ENCODE measurements at regions not wholly inside any gene's neighbourhood (a gene's known extent, or its start where the extent isn't known, plus 50 kb on each side); places are given as distances from the start of the nearest gene placed in this dataset.
A peak's percentile ranks its signal among the peaks of the same experiment; 100 is the strongest.

DNA sequence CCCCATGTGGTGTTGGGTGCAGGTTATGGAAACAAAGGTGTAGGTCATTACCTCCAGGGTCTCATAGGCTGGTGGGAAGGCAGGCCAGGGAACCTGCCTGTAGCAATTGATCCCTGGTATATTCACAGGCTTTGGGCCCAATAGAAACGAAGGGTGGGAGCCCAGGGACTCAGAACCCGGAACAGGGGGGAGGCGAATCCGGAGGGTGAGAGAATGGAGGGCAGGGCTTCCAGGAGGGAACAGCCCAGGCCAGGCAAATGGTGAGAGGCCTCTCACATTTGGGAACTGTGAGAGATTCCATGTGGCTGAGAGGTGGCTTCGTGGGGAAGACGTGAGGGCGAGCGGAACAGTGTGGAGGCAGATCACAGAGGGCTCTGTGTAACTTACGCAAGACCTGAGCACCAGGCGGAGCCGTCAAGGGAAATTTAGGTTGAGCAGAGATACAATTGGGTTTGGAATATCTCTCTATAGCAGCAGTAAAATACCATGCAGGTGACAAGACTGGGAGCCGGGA lies 267.1 kb downstream of the ERMARD start:
- Histone ChIP-seq H3K27ac (ENCODE audit: low read depth in 1 of 2, low read length in 2 of 2) (peak overlapping the region; percentile 27 to 45), H3K4me1 (ENCODE audit: control insufficient read depth in 1 of 2, insufficient read depth in 2 of 2, low read length in 2 of 2) (peaks cover 18 to 25% of the 10 kb centered on the region in 2 donors), H3K4me3 (replicated peaks in 1 of 3; ENCODE audit: low read depth in 2 of 3, low read length in 3 of 3) (no peak overlapping the region), H3K27me3 (ENCODE audit: control insufficient read depth in 2 of 2, insufficient read depth in 2 of 2, low read length in 2 of 2) (peaks cover 7 to 16% of the 10 kb centered on the region in 2 donors), H3K4me2 (replicated peaks; ENCODE audit: extremely low read depth, low read length, poor library complexity, severe bottlenecking) (no peak overlapping the region), H3K9me3 (replicated peaks in 1 of 2; ENCODE audit: control insufficient read depth in 1 of 2, insufficient read depth in 1 of 2, low read length in 2 of 2) (peaks cover 0 to 4% of the 10 kb centered on the region in 2 donors), H4K20me1 (ENCODE audit: insufficient read depth, low read length) (no peaks in the 10 kb centered on the region), H3K9ac (ENCODE audit: insufficient read depth, low read length, poor library complexity, severe bottlenecking) (no peak overlapping the region), H3K36me3 (replicated peaks in 1 of 2; ENCODE audit: control insufficient read depth in 1 of 2, insufficient read depth in 2 of 2, low read length in 2 of 2) (no peaks in the 10 kb centered on the region), H3K79me2 (ENCODE audit: insufficient read depth, low read length) (no peaks in the 10 kb centered on the region), H2AFZ (ENCODE audit: insufficient read depth, low read depth, low read length, poor library complexity, severe bottlenecking) (no peak overlapping the region)
- Mint-ChIP-seq H3K9me3 (peaks cover 0 to 2% (median 0%) of the 10 kb centered on the region in 7 donors), H3K27ac (peak overlapping the region in 6 of 7 donors; percentile 22 to 88 (median 60)), H3K4me1 (peaks cover 43% of the 10 kb centered on the region), H3K4me3 (peak overlapping the region; percentile 31 to 41), H3K36me3 (peaks cover 2 to 3% of the 10 kb centered on the region in 2 donors), H3K27me3 (ENCODE audit: low read depth in 3 of 3) (peaks cover 12 to 37% (median 18%) of the 10 kb centered on the region in 3 donors)
- WGBS (ENCODE audit: insufficient coverage): 89% methylated on average over 8 of the region's 12 CpGs
- DNase-seq: no peak
- intact Hi-C loops (cut with micrococcal nuclease): no loop called here
- TF ChIP-seq, protein P1, sequence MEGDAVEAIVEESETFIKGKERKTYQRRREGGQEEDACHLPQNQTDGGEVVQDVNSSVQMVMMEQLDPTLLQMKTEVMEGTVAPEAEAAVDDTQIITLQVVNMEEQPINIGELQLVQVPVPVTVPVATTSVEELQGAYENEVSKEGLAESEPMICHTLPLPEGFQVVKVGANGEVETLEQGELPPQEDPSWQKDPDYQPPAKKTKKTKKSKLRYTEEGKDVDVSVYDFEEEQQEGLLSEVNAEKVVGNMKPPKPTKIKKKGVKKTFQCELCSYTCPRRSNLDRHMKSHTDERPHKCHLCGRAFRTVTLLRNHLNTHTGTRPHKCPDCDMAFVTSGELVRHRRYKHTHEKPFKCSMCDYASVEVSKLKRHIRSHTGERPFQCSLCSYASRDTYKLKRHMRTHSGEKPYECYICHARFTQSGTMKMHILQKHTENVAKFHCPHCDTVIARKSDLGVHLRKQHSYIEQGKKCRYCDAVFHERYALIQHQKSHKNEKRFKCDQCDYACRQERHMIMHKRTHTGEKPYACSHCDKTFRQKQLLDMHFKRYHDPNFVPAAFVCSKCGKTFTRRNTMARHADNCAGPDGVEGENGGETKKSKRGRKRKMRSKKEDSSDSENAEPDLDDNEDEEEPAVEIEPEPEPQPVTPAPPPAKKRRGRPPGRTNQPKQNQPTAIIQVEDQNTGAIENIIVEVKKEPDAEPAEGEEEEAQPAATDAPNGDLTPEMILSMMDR (IDR thresholded peaks at IDR 0.05): no peak

DNA sequence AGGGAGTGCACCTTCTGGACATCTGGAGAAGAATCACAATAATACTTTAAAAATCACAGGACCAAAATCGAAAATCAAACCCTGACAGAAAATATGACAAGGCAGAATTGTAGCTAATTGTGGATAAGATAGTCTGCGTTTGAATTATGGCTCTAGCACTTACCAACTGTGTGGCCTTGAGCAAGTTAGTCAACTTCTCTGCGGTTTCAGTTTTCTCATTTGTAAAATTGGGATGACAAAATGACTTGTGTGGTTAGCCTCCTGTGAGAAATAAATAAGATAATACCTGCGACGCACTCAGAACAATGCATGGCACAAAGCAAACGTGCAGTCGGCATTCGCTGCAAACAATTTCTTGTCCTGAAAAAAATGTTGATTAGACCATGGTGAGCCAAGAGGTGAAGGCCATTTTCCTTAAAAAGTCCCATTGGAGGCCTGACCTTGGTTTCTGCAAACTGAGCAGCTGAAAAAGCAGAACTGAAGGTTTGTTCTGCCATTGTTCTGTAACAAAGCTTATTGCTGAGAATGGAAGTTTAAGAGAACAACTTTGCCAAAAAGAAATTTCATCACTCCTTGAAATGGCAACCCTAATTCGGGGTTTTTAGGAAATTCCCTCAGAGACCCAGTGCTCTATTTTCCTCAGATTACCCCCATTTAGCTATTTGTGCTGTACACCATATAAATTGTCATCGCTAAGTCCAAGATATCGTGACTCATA lies 266.3 kb downstream of the ERMARD start:
- H3K27me3 ChIP-seq (ENCODE audit: control insufficient read depth in 2 of 2, insufficient read depth in 2 of 2, low read length in 2 of 2): peaks cover 8 to 11% of the 10 kb centered on the region in 2 donors
- Mint-ChIP-seq H3K27ac (peak overlapping the region in 4 of 7 donors; percentile 22 to 75 (median 50)), H3K36me3 (peaks cover 2 to 3% of the 10 kb centered on the region in 2 donors), H3K9me3 (peaks cover 0 to 2% (median 0%) of the 10 kb centered on the region in 7 donors), H3K4me3 (no peak overlapping the region), H3K27me3 (ENCODE audit: low read depth in 3 of 3) (peaks cover 10 to 30% (median 15%) of the 10 kb centered on the region in 3 donors), H3K4me1 (peaks cover 43% of the 10 kb centered on the region)
- no peak overlapping the region for H3K4me2 ChIP-seq (replicated peaks; ENCODE audit: extremely low read depth, low read length, poor library complexity, severe bottlenecking)
- 81% methylated on average over 7 of the region's 11 CpGs for WGBS (ENCODE audit: insufficient coverage)
- intact Hi-C loops (cut with micrococcal nuclease): no loop called here
- no peak overlapping the region for H3K9ac ChIP-seq (ENCODE audit: insufficient read depth, low read length, poor library complexity, severe bottlenecking)
- no peaks in the 10 kb centered on the region for H3K36me3 ChIP-seq (replicated peaks in 1 of 2; ENCODE audit: control insufficient read depth in 1 of 2, insufficient read depth in 2 of 2, low read length in 2 of 2)
- no peaks in the 10 kb centered on the region for H4K20me1 ChIP-seq (ENCODE audit: insufficient read depth, low read length)
- no peak overlapping the region for H2AFZ ChIP-seq (ENCODE audit: insufficient read depth, low read depth, low read length, poor library complexity, severe bottlenecking)
- H3K9me3 ChIP-seq (replicated peaks in 1 of 2; ENCODE audit: control insufficient read depth in 1 of 2, insufficient read depth in 1 of 2, low read length in 2 of 2): peaks cover 0 to 4% of the 10 kb centered on the region in 2 donors
- H3K79me2 ChIP-seq (ENCODE audit: insufficient read depth, low read length): no peaks in the 10 kb centered on the region
- peak overlapping the region in 1 of 2 donors; percentile 27 for H3K27ac ChIP-seq (ENCODE audit: low read depth in 1 of 2, low read length in 2 of 2)
- peak in 2 of 3 donors; percentile 46 to 51 for DNase-seq
- TF ChIP-seq, protein P1 (IDR thresholded peaks at IDR 0.05): no peak
- H3K4me3 ChIP-seq (replicated peaks in 1 of 3; ENCODE audit: low read depth in 2 of 3, low read length in 3 of 3): no peak overlapping the region
- H3K4me1 ChIP-seq (ENCODE audit: control insufficient read depth in 1 of 2, insufficient read depth in 2 of 2, low read length in 2 of 2): peaks cover 18 to 25% of the 10 kb centered on the region in 2 donors

Data from CD14-positive monocyte (primary cell).